Esophagus muscularis mucosa (tissue), 3 donors: ENCODE measurements at regions not wholly inside any gene's neighbourhood (a gene's known extent, or its start where the extent isn't known, plus 50 kb on each side); places are given as distances from the start of the nearest gene placed in this dataset.

Source experiments
- CTCF ChIP-seq, 3 experiments: fragments of 200-600 bp in 2 of 3; fragments of 450-650 bp in 1 of 3; sonication (generic) in 2 of 3; IDR thresholded peaks; one replicate each; pipeline ENCODE4 v1.5.1; 2017 to 2019; ENCODE audit warnings: antibody characterized with exemption in 3 of 3, mild to moderate bottlenecking in 2 of 3, moderate library complexity in 1 of 3
- POLR2A ChIP-seq: fragments of 450-650 bp; IDR thresholded peaks from one replicate; pipeline ENCODE4 v1.6.1; 2017; ENCODE audit warnings: antibody characterized with exemption, moderate library complexity, mild to moderate bottlenecking, low read depth
- POLR2AphosphoS5 ChIP-seq, 2 donors: sonication (generic); formaldehyde crosslinking; IDR thresholded peaks; one replicate each; pipeline ENCODE4 v1.6.1; 2017; ENCODE audit warnings: antibody characterized with exemption in 2 of 2

- TF ChIP-seq POLR2AphosphoS5 (IDR thresholded peaks at IDR 0.05) (no peak), POLR2A (no peak), CTCF (IDR thresholded peaks at IDR 0.05) (no peak)
Observed at GRCh38 chr2:182581196-182581935, 134.7 kb upstream of the DNAJC10 start.
